Right lobe of liver (tissue), 4 donors: ENCODE measurements at regions not wholly inside any gene's neighbourhood (a gene's known extent, or its start where the extent isn't known, plus 50 kb on each side); places are given as distances from the start of the nearest gene placed in this dataset.

ENCODE experiments used
- POLR2A ChIP-seq: fragments of 450-650 bp; IDR thresholded peaks from one replicate; pipeline ENCODE4 v1.6.1; 2017; ENCODE audit warnings: antibody characterized with exemption, mild to moderate bottlenecking
- TF ChIP-seq, protein P1 (sequence below), 4 donors: fragments of 200-600 bp in 3 of 4; fragments of 450-650 bp in 1 of 4; IDR thresholded peaks; one replicate each; pipeline versions ENCODE4 v1.5.1 to v1.8.0; 2016 to 2022; ENCODE audit warnings: antibody characterized with exemption in 4 of 4, mild to moderate bottlenecking in 2 of 4
- donor health status: DM: no; HTN: no; CAD: no.
- donor health status: DM: no; HTN: no; CAD: no.
- donor health status: DM: no; HTN: yes; CAD: no.

DNA sequence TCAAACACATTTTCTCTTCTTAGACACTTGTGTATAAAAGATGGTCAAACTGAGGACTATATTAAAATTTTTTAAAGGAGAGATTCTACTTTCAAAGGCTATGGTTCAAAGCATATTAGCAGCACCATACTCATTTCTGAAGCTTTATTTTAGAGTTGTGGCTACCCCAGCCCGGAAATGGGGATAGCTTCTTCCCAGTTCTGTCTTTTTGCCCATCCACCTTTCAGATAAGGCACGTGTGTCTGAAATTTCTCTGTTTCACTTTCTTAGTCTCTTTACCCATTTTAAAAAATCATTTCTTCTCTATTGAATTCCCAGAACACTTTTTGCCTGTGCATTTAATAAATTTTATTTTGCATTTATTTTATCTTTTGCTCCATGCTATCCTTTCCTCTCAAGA lies 431.5 kb downstream of the RNF144A start:
- TF ChIP-seq POLR2A: no peak
- TF ChIP-seq, protein P1, sequence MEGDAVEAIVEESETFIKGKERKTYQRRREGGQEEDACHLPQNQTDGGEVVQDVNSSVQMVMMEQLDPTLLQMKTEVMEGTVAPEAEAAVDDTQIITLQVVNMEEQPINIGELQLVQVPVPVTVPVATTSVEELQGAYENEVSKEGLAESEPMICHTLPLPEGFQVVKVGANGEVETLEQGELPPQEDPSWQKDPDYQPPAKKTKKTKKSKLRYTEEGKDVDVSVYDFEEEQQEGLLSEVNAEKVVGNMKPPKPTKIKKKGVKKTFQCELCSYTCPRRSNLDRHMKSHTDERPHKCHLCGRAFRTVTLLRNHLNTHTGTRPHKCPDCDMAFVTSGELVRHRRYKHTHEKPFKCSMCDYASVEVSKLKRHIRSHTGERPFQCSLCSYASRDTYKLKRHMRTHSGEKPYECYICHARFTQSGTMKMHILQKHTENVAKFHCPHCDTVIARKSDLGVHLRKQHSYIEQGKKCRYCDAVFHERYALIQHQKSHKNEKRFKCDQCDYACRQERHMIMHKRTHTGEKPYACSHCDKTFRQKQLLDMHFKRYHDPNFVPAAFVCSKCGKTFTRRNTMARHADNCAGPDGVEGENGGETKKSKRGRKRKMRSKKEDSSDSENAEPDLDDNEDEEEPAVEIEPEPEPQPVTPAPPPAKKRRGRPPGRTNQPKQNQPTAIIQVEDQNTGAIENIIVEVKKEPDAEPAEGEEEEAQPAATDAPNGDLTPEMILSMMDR (IDR thresholded peaks at IDR 0.05): no peak
